ENCODE measurements at regions not wholly inside any gene's neighbourhood (a gene's known extent, or its start where the extent isn't known, plus 50 kb on each side); places are given as distances from the start of the nearest gene placed in this dataset.

GRCh38 chr16:65309354-65309753, 187.5 kb upstream of the CDH11 start:
- Histone ChIP-seq H3K4me1 (no peaks in the 10 kb centered on the region), H3K36me3 (no peaks in the 10 kb centered on the region), H3K27me3 (no peaks in the 10 kb centered on the region), H3K9me3 (no peaks in the 10 kb centered on the region), H3K27ac (no peak overlapping the region), H3K4me3 (no peak overlapping the region)
- TF ChIP-seq CTCF (IDR thresholded peaks at IDR 0.05): no peak
- TF ChIP-seq POLR2A (IDR thresholded peaks at IDR 0.05): no peak
- DNase-seq: no peak

- Histone ChIP-seq H3K4me3 (no peak overlapping the region), H3K36me3 (no peaks in the 10 kb centered on the region), H3K9me3 (no peaks in the 10 kb centered on the region), H3K27ac (no peak overlapping the region), H3K27me3 (no peaks in the 10 kb centered on the region), H3K4me1 (no peaks in the 10 kb centered on the region)
- TF ChIP-seq POLR2A (IDR thresholded peaks at IDR 0.05) (no peak), CTCF (IDR thresholded peaks at IDR 0.05) (no peak)
- DNase-seq: no peak
Observed at GRCh38 chr16:65308506-65308905, 186.6 kb upstream of the CDH11 start.

- H3K4me1 ChIP-seq: no peaks in the 10 kb centered on the region
Observed at GRCh38 chr16:65307286-65307685, 185.4 kb upstream of the CDH11 start.

GRCh38 chr16:65306722-65307121, 184.9 kb upstream of the CDH11 start:
- no peaks in the 10 kb centered on the region for H3K4me1 ChIP-seq
- no peaks in the 10 kb centered on the region for H3K9me3 ChIP-seq
- no peak for TF ChIP-seq POLR2A (IDR thresholded peaks at IDR 0.05)
- TF ChIP-seq CTCF (IDR thresholded peaks at IDR 0.05): no peak
- no peak overlapping the region for H3K4me3 ChIP-seq
- no peaks in the 10 kb centered on the region for H3K36me3 ChIP-seq
- H3K27ac ChIP-seq: no peak overlapping the region
- H3K27me3 ChIP-seq: no peaks in the 10 kb centered on the region
- DNase-seq: no peak

More at GRCh38 chr16:65307286-65307685, 185.4 kb upstream of the CDH11 start:
- H3K4me3 ChIP-seq: no peak overlapping the region
- no peak overlapping the region for H3K27ac ChIP-seq
- no peak for DNase-seq
- no peaks in the 10 kb centered on the region for H3K9me3 ChIP-seq
- H3K36me3 ChIP-seq: no peaks in the 10 kb centered on the region
- H3K27me3 ChIP-seq: no peaks in the 10 kb centered on the region
- TF ChIP-seq CTCF (IDR thresholded peaks at IDR 0.05) (no peak), POLR2A (IDR thresholded peaks at IDR 0.05) (no peak)

GRCh38 chr16:65306300-65306699, 184.4 kb upstream of the CDH11 start:
- Histone ChIP-seq H3K4me3 (no peak overlapping the region), H3K36me3 (no peaks in the 10 kb centered on the region), H3K9me3 (no peaks in the 10 kb centered on the region), H3K27ac (no peak overlapping the region), H3K27me3 (no peaks in the 10 kb centered on the region), H3K4me1 (no peaks in the 10 kb centered on the region)
- no peak for TF ChIP-seq CTCF (IDR thresholded peaks at IDR 0.05)
- no peak for TF ChIP-seq POLR2A (IDR thresholded peaks at IDR 0.05)
- DNase-seq: no peak

- H3K27ac ChIP-seq: no peak overlapping the region
- no peaks in the 10 kb centered on the region for H3K9me3 ChIP-seq
- H3K4me3 ChIP-seq: no peak overlapping the region
- no peaks in the 10 kb centered on the region for H3K36me3 ChIP-seq
- H3K27me3 ChIP-seq: no peaks in the 10 kb centered on the region
- no peaks in the 10 kb centered on the region for H3K4me1 ChIP-seq
- no peak for DNase-seq
- TF ChIP-seq CTCF (IDR thresholded peaks at IDR 0.05) (no peak), POLR2A (IDR thresholded peaks at IDR 0.05) (no peak)
Observed at GRCh38 chr16:65305266-65305959, 183.6 kb upstream of the CDH11 start.

Measured in Peyer's patch (tissue), 4 donors.